Tibial nerve (tissue), 4 donors: ENCODE measurements at regions not wholly inside any gene's neighbourhood (a gene's known extent, or its start where the extent isn't known, plus 50 kb on each side); places are given as distances from the start of the nearest gene placed in this dataset.

ENCODE experiments used
- DNase-seq, 2 donors: peaks; one replicate each; pipeline ENCODE4 v3.0.0-alpha.2; 2019; ENCODE audit warnings: low spot score in 2 of 2
- H3K27ac ChIP-seq, 4 donors: fragments of 200-600 bp; sonication (generic) in 3 of 4; one replicate each; pipeline ENCODE4 v1.5.1; 2017 to 2019; ENCODE audit warnings: mild to moderate bottlenecking in 1 of 4
- H3K27me3 ChIP-seq, 2 donors: fragments of 200-600 bp; sonication (generic) in 1 of 2; one replicate each; pipeline versions ENCODE4 v1.5.1 to v1.6.0; 2017 to 2019
- H3K36me3 ChIP-seq, 3 donors: fragments of 200-600 bp; sonication (generic); one replicate each; pipeline ENCODE4 v1.5.1; 2018 to 2019
- H3K4me1 ChIP-seq, 4 donors: fragments of 200-600 bp; sonication (generic) in 3 of 4; one replicate each; pipeline ENCODE4 v1.5.1; 2017 to 2019
- H3K4me3 ChIP-seq, 4 donors: fragments of 200-600 bp; sonication (generic) in 3 of 4; one replicate each; pipeline ENCODE4 v1.5.1; 2017 to 2019; ENCODE audit warnings: mild to moderate bottlenecking in 1 of 4, moderate library complexity in 1 of 4
- H3K9me3 ChIP-seq, 4 donors: fragments of 200-600 bp; sonication (generic) in 3 of 4; one replicate each; pipeline ENCODE4 v1.5.1; 2017 to 2019
- EP300 ChIP-seq, 2 donors: sonication (generic); formaldehyde crosslinking; IDR thresholded peaks; one replicate each; pipeline ENCODE4 v1.6.1; 2017; ENCODE audit warnings: antibody characterized with exemption in 2 of 2, mild to moderate bottlenecking in 1 of 2
- POLR2A ChIP-seq, 2 donors: fragments of 450-650 bp; IDR thresholded peaks; one replicate each; pipeline ENCODE4 v1.6.1; 2017; ENCODE audit warnings: antibody characterized with exemption in 2 of 2, mild to moderate bottlenecking in 2 of 2, moderate library complexity in 2 of 2
- WGBS, 2 donors: methylation state at CpG; one replicate each; pipeline ENCODE4 v1.1.5; 2018; 5-methylcytosine and 5-hydroxymethylcytosine counted together
- TF ChIP-seq, protein P1 (sequence below), 5 experiments: fragments of 200-600 bp in 3 of 5; fragments of 450-650 bp in 2 of 5; sonication (generic) in 3 of 5; IDR thresholded peaks; one replicate each; pipeline ENCODE4 v1.5.1; 2016 to 2019; ENCODE audit warnings: antibody characterized with exemption in 5 of 5, mild to moderate bottlenecking in 3 of 5, moderate library complexity in 2 of 5

- H3K27ac ChIP-seq = no peak overlapping the region
- H3K36me3 ChIP-seq = no peaks in the 10 kb centered on the region
- DNase-seq = no peak
- H3K9me3 ChIP-seq = no peaks in the 10 kb centered on the region
- H3K27me3 ChIP-seq = no peaks in the 10 kb centered on the region
- H3K4me3 ChIP-seq = no peak overlapping the region
- TF ChIP-seq, protein P1, sequence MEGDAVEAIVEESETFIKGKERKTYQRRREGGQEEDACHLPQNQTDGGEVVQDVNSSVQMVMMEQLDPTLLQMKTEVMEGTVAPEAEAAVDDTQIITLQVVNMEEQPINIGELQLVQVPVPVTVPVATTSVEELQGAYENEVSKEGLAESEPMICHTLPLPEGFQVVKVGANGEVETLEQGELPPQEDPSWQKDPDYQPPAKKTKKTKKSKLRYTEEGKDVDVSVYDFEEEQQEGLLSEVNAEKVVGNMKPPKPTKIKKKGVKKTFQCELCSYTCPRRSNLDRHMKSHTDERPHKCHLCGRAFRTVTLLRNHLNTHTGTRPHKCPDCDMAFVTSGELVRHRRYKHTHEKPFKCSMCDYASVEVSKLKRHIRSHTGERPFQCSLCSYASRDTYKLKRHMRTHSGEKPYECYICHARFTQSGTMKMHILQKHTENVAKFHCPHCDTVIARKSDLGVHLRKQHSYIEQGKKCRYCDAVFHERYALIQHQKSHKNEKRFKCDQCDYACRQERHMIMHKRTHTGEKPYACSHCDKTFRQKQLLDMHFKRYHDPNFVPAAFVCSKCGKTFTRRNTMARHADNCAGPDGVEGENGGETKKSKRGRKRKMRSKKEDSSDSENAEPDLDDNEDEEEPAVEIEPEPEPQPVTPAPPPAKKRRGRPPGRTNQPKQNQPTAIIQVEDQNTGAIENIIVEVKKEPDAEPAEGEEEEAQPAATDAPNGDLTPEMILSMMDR (IDR thresholded peaks at IDR 0.05) = no peak
- TF ChIP-seq EP300 (IDR thresholded peaks at IDR 0.05) (no peak), POLR2A (IDR thresholded peaks at IDR 0.05) (no peak)
- H3K4me1 ChIP-seq = peaks cover 0 to 3% (median 0%) of the 10 kb centered on the region in 4 donors
- WGBS, 2 donors = 39 to 43% methylated on average over 5 of the region's 5 CpGs
Measured at GRCh38 chr2:223537651-223538601, 64.2 kb downstream of the SCG2 start.

DNA sequence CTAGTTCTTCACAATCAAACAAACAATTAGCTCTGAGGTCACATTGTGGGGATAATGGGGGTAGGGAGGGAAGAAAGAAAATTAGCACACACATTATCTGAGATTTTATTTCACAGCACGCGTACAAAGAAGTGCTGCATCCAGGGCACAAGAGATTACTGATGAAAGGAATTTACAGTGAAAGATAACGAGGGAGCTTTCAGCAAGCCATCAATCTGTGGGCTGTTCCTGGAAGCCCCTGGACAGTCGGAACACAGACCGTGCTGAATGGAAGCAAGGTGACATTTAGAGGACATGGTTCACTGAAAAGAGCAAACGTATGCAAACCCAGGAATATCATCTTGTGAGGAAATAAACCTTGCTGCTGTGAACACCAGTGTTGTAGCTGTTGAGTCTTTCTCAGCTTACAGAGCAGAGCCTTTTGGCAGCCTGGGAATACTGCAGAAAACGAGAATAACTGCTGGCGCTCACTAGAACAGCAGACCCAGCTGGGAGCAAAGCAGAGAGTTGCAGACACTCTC lies 63.2 kb downstream of the SCG2 start:
- H3K4me1 ChIP-seq = peaks cover 0 to 3% (median 0%) of the 10 kb centered on the region in 4 donors
- H3K27me3 ChIP-seq = no peaks in the 10 kb centered on the region
- no peaks in the 10 kb centered on the region for H3K9me3 ChIP-seq
- TF ChIP-seq, protein P1 (IDR thresholded peaks at IDR 0.05) = no peak
- no peak for TF ChIP-seq POLR2A (IDR thresholded peaks at IDR 0.05)
- TF ChIP-seq EP300 (IDR thresholded peaks at IDR 0.05) = no peak
- H3K4me3 ChIP-seq = no peak overlapping the region
- no peak for DNase-seq
- H3K27ac ChIP-seq = no peak overlapping the region
- H3K36me3 ChIP-seq = no peaks in the 10 kb centered on the region
- 19 to 31% methylated on average over 8 of the region's 8 CpGs for WGBS, 2 donors

GRCh38 chr2:223541546-223541945 lies 60.6 kb downstream of the SCG2 start:
- no peaks in the 10 kb centered on the region for H3K27me3 ChIP-seq
- H3K4me1 ChIP-seq = peaks cover 0 to 3% (median 0%) of the 10 kb centered on the region in 4 donors
- TF ChIP-seq POLR2A (IDR thresholded peaks at IDR 0.05) (no peak), EP300 (IDR thresholded peaks at IDR 0.05) (no peak)
- TF ChIP-seq, protein P1 (IDR thresholded peaks at IDR 0.05) = no peak
- no peak for DNase-seq
- no peaks in the 10 kb centered on the region for H3K9me3 ChIP-seq
- no peak overlapping the region for H3K4me3 ChIP-seq
- no peak overlapping the region for H3K27ac ChIP-seq
- H3K36me3 ChIP-seq = no peaks in the 10 kb centered on the region
- 49 to 68% methylated on average over 2 of the region's 2 CpGs for WGBS, 2 donors

DNA sequence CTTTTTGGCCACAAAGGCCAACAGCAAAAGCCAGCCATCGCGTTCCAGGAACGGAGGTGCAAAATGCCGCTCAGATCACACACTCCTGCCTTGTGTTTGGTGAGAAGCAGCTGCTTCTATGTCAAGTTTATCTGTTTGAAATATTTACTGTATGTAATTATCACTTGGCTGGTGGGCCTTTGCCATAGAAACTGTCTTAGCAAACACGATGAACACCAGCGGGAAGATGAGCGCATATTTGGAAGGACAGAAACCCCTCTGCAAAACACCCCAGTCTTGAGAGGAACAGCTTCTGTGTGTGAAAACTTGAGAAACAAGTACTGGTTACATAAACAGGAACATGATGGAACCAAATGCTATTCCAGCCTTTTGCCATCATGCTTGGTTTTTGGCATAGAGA lies 59.7 kb downstream of the SCG2 start:
- H3K27ac ChIP-seq = no peak overlapping the region
- H3K27me3 ChIP-seq = no peaks in the 10 kb centered on the region
- no peaks in the 10 kb centered on the region for H3K9me3 ChIP-seq
- H3K4me3 ChIP-seq = no peak overlapping the region
- 94 to 96% methylated on average over 7 of the region's 7 CpGs for WGBS, 2 donors
- H3K36me3 ChIP-seq = no peaks in the 10 kb centered on the region
- H3K4me1 ChIP-seq = peaks cover 0 to 3% (median 0%) of the 10 kb centered on the region in 4 donors
- no peak for TF ChIP-seq EP300 (IDR thresholded peaks at IDR 0.05)
- DNase-seq = no peak

DNA sequence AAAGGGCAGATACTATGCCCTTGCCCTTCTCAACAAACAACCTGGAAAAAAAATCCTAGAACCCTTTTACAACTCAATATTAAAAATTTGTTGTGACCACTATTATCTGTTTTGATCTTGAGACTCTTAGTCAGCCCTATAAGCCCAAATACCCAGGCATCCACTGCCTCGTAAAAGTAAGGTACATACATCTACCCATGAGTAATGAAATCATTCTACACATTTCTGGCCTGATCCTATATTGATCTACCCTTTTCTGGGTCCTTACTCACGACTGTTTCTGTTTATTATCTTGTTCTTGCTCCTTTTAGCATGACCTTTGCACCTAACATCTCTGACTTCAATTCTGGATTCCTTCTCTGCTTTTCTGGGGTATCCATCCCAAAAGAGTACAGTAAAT lies 56.8 kb downstream of the SCG2 start:
- no peak overlapping the region for H3K27ac ChIP-seq
- TF ChIP-seq EP300 (IDR thresholded peaks at IDR 0.05) (no peak), POLR2A (IDR thresholded peaks at IDR 0.05) (no peak)
- TF ChIP-seq, protein P1 (IDR thresholded peaks at IDR 0.05) = no peak
- no peaks in the 10 kb centered on the region for H3K9me3 ChIP-seq
- no peak for DNase-seq
- H3K27me3 ChIP-seq = no peaks in the 10 kb centered on the region
- no peak overlapping the region for H3K4me3 ChIP-seq
- H3K4me1 ChIP-seq = peaks cover 0 to 6% (median 0%) of the 10 kb centered on the region in 4 donors
- no peaks in the 10 kb centered on the region for H3K36me3 ChIP-seq
- 58 to 61% methylated on average over 2 of the region's 2 CpGs for WGBS, 2 donors
